Natural killer cell treated with Interleukin-12 subunit alpha and Interleukin-12 subunit beta and Interleukin-15 and Interleukin-18, amount 100 ng/mL, for 72 hours (primary cell): ENCODE measurements at regions not wholly inside any gene's neighbourhood (a gene's known extent, or its start where the extent isn't known, plus 50 kb on each side); places are given as distances from the start of the nearest gene placed in this dataset.

Experiments used
- ATAC-seq, 2 donors: fragments of 150-1000 bp; cut with Tn5 transposase in 1 of 2; sonication (Bioruptor Pico), chemical (Tn5 transposase) in 1 of 2; 2 replicates each; pipeline ENCODE4 v1.10.0; 2021
- DNase-seq: peaks from one replicate; pipeline ENCODE4 v3.0.0; 2022; ENCODE audit warnings: low spot score
- H3K27ac Mint-ChIP-seq, 2 donors: 1 replicate in 1 of 2; 2 replicates in 1 of 2; pipeline ENCODE4 v1.8.0; 2022; ENCODE audit warnings: mixed read lengths in 2 of 2, mild to moderate bottlenecking in 1 of 2, moderate library complexity in 1 of 2
- H3K27me3 Mint-ChIP-seq, 2 donors: 1 replicate in 1 of 2; 2 replicates in 1 of 2; pipeline ENCODE4 v1.8.0; 2022; ENCODE audit warnings: mixed read lengths in 2 of 2
- H3K36me3 Mint-ChIP-seq: one replicate; pipeline ENCODE4 v1.8.0; 2022; ENCODE audit warnings: mixed read lengths
- H3K4me1 Mint-ChIP-seq, 2 donors: 1 replicate in 1 of 2; 2 replicates in 1 of 2; pipeline ENCODE4 v1.8.0; 2022; ENCODE audit warnings: low read depth in 2 of 2, mixed read lengths in 2 of 2, mild to moderate bottlenecking in 1 of 2
- H3K4me3 Mint-ChIP-seq: one replicate; pipeline ENCODE4 v1.8.0; 2022; ENCODE audit warnings: mixed read lengths
- H3K9me3 Mint-ChIP-seq: 2 replicates; pipeline ENCODE4 v1.8.0; 2022; ENCODE audit warnings: mixed read lengths

DNA sequence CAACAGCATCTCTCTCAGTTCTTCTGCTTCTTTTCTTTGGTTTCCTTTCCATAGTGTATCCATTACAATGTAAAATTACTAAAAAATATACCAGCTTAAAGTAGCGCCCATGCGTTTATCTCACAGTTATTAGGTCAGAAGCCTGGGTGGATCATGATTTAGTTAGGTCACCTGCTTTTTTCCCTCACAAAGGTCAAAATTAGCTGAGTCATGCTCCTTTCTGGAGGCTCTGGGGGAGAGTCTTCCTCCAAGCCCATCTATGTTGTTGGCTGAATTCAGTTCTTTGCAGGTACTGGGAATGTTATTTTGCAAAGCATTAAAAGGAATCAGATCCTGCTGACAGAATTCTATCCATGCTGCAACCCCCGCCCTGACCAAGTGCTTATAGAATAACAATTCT, 101.6 kb upstream of the TMEM132C start:
- H3K4me3 Mint-ChIP-seq, result no peak overlapping the region
- H3K27ac Mint-ChIP-seq, result no peak overlapping the region
- no peaks in the 10 kb centered on the region for H3K4me1 Mint-ChIP-seq
- no peak for ATAC-seq
- DNase-seq, result no peak
- peaks cover 7% of the 10 kb centered on the region for H3K9me3 Mint-ChIP-seq
- no peaks in the 10 kb centered on the region for H3K36me3 Mint-ChIP-seq
- peaks cover 7 to 8% of the 10 kb centered on the region in 2 donors for H3K27me3 Mint-ChIP-seq

DNA sequence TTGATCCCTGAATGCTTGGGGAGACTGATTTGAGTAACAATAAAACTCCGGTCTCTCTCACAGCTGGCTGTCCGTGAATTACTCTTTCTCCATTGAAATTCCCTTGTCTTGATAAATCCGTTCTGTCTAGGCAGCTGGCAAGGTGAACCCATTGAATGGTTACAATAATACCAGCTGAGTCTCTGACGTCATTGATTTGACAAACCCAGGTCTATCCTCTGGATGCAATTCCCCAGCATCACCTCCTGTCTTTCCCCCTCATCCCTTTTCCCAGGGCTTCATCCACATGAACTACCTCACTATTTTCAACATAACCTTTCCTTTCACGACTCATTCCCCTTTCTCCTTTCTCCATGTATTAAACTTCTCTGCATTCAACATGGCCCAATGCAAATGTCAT, 98.7 kb upstream of the TMEM132C start:
- Mint-ChIP-seq H3K4me1 (no peaks in the 10 kb centered on the region), H3K9me3 (peaks cover 7% of the 10 kb centered on the region), H3K36me3 (no peaks in the 10 kb centered on the region), H3K27ac (no peak overlapping the region), H3K27me3 (peaks cover 8% of the 10 kb centered on the region in 2 donors), H3K4me3 (no peak overlapping the region)
- DNase-seq (no peak), ATAC-seq (no peak)

DNA sequence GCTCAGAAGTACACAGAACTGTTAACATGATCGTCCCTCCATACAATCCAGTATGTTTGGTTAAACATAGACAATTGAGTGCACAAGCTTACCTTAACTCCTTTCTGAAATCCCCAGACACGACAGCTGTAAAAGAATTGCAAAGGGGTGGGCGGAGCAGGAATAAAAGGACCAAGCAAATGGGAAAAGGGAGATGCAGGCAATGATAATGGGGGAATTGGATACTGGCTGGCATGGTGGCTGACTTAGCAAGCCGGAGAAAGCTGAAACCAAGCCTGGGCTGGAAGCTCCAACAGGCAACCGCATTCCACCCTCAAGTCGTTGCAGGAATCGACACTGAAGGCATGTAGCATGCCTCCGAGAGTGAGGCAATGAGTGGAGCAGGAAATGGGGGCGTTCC, 96.8 kb upstream of the TMEM132C start:
- no peak overlapping the region for H3K27ac Mint-ChIP-seq
- DNase-seq, result no peak
- H3K4me1 Mint-ChIP-seq, result no peaks in the 10 kb centered on the region
- H3K36me3 Mint-ChIP-seq, result no peaks in the 10 kb centered on the region
- no peak overlapping the region for H3K4me3 Mint-ChIP-seq
- peaks cover 8% of the 10 kb centered on the region in 2 donors for H3K27me3 Mint-ChIP-seq
- no peak for ATAC-seq
- peaks cover 7% of the 10 kb centered on the region for H3K9me3 Mint-ChIP-seq

DNA sequence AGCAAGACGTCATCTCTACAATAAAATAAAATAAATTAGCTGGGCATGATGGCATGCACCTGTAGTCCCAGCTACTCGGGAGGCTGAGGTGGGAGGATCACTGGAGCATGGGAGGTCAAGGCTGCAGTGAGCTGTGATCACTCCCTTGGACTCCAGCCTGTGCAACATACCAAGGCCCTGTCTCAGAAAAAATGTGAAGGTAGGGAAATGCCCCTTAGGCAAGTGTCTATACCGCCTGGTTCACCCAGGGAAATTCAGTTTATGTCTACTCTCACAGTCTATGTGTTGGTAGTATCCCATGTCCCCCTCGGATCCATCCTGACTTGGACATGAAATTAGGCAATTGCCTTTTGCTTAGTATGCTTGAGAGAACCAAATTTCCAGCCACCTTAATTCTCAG, 88.4 kb upstream of the TMEM132C start:
- no peaks in the 10 kb centered on the region for H3K4me1 Mint-ChIP-seq
- peaks cover 3 to 9% of the 10 kb centered on the region in 2 donors for H3K27me3 Mint-ChIP-seq
- H3K36me3 Mint-ChIP-seq, result no peaks in the 10 kb centered on the region
- no peak overlapping the region for H3K27ac Mint-ChIP-seq
- peaks cover 9% of the 10 kb centered on the region for H3K9me3 Mint-ChIP-seq
- no peak overlapping the region for H3K4me3 Mint-ChIP-seq
- ATAC-seq (no peak), DNase-seq (no peak)

DNA sequence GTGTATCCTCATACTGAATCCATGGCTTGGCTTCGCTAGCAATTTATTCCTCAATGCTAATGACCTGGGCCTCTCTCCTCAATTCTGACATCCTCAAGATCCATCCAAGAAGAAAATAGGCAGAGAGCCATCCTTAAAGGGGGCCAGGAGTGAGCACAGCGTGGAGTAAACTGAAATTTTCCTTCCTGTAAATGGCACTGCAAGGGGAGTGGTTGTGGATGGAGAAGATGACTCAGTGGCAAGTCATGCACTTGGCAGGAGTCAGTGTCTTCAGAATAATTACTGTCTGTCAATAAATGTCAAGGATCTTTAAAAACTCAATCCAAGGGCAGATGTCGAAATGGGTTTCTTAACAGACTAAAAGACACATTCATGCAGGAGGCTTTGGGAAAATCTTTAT, 88.0 kb upstream of the TMEM132C start:
- no peak overlapping the region for H3K4me3 Mint-ChIP-seq
- H3K36me3 Mint-ChIP-seq, result no peaks in the 10 kb centered on the region
- peaks cover 3 to 9% of the 10 kb centered on the region in 2 donors for H3K27me3 Mint-ChIP-seq
- DNase-seq (no peak), ATAC-seq (no peak)
- peaks cover 9% of the 10 kb centered on the region for H3K9me3 Mint-ChIP-seq
- no peak overlapping the region for H3K27ac Mint-ChIP-seq
- no peaks in the 10 kb centered on the region for H3K4me1 Mint-ChIP-seq

DNA sequence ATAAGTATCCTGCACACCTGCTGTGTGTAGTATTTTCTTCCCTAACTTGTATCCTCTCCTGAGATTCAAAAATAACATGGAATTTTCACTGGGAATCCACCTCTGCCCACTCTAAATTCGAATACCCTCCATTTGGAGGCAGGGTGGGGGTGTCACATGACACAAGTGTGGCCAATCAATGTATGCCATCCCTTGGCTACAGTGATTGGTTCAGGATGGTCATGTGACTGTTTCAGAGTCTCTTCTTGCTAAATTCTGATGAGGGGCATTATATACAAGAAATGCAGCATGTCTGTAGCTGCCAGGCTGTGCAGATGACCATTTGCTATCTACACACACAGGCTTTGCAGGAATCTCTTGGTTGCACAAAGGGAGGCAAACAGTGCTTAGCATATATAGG, 86.8 kb upstream of the TMEM132C start:
- no peaks in the 10 kb centered on the region for H3K36me3 Mint-ChIP-seq
- no peak overlapping the region for H3K4me3 Mint-ChIP-seq
- H3K27ac Mint-ChIP-seq, result no peak overlapping the region
- peaks cover 9% of the 10 kb centered on the region for H3K9me3 Mint-ChIP-seq
- peaks cover 3 to 9% of the 10 kb centered on the region in 2 donors for H3K27me3 Mint-ChIP-seq
- DNase-seq, result no peak
- no peak for ATAC-seq
- H3K4me1 Mint-ChIP-seq, result no peaks in the 10 kb centered on the region

DNA sequence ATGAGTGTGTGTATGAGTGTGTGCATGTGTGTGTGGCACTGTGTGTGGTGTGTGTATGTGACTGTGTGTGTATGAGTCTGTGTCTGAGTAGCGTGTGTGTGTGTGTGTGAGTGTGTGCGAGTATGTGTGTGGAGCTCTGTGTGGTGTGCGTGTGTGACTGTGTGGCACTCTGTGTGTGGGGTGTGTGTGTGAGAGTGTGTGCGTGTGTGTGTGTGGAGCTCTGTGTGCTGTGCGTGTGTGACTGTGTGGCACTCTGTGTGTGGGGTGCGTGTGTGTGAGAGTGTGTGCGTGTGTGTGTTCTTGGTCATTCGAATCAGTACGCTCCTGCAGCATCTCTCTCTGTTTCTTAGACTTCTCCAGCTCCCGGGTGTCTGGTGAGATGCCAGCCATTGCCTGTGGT, 76.9 kb upstream of the TMEM132C start:
- ATAC-seq, result no peak
- H3K4me1 Mint-ChIP-seq, result no peaks in the 10 kb centered on the region

DNA sequence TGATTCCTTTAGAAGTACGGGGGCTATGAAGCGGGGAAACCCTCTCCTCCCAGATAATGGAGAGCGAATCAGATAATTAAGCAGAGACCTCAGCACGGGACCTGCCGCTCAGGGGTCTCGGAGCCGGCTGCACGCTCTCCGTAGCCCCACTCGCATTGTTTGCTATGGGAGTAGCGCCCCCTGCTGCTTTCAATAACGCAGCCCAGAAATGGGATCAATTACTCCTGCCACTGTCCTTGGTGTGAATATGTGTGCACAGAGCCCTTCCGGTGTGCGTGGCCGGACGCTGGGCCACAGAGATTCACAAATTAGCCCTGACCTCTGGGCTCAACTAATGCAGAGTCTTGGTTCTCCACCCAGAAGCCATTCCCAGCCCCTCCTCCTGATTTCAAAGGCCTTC, 76.4 kb upstream of the TMEM132C start:
- peaks cover 3% of the 10 kb centered on the region for H3K9me3 Mint-ChIP-seq
- no peak overlapping the region for H3K27ac Mint-ChIP-seq
- H3K4me1 Mint-ChIP-seq, result no peaks in the 10 kb centered on the region
- ATAC-seq, result no peak
- H3K36me3 Mint-ChIP-seq, result no peaks in the 10 kb centered on the region
- DNase-seq, result no peak
- H3K4me3 Mint-ChIP-seq, result no peak overlapping the region
- H3K27me3 Mint-ChIP-seq, result no peaks in the 10 kb centered on the region

More for the DNA sequence above, 76.9 kb upstream of the TMEM132C start:
- DNase-seq, result no peak
- Mint-ChIP-seq H3K27ac (no peak overlapping the region), H3K4me3 (no peak overlapping the region), H3K9me3 (peaks cover 3% of the 10 kb centered on the region), H3K27me3 (no peaks in the 10 kb centered on the region), H3K36me3 (no peaks in the 10 kb centered on the region)

DNA sequence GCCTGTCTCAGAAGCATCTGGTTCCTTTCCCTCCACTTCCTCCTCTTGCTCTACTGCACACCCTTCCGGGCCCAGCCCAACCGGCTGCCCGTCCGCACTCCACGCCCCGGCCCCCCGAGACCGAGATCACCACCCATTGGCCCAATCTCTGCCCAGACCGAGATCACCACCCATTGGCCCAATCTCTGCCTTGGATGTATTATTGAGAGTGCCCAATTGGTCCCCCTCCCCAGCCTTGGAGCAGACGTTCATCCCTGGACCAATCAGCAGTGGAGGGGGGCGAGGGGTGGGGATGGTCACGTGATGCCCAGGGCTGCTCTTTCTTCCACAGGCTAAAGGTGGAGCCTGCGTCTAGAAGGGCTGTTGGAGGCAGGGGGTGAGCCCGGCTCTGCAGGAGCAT, 75.6 kb upstream of the TMEM132C start:
- H3K4me3 Mint-ChIP-seq, result no peak overlapping the region
- no peaks in the 10 kb centered on the region for H3K27me3 Mint-ChIP-seq
- peak in 1 of 2 donors; percentile 47 for ATAC-seq

DNA sequence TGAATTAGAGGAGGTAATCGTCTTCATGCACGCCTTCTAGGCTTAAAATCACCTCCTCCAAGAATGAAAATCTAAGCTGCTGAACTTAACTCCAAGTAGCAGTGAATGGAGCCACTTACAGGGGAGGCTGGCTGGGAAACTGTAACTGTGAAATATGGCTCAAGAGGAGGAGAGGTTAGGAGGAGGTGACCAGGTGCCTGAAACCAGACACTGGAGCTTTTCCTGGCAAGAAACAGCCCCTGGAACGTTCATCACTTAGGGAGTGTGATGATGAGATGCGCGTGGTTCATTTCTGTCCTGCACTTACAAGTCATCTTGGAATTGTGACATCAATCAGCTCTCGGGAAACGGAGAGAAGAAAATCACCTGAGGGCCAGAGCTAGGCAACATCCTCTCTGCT, 62.3 kb upstream of the TMEM132C start:
- Mint-ChIP-seq H3K27ac (no peak overlapping the region), H3K9me3 (no peaks in the 10 kb centered on the region), H3K36me3 (peaks cover 5% of the 10 kb centered on the region), H3K4me1 (no peaks in the 10 kb centered on the region), H3K27me3 (peaks cover 0 to 5% of the 10 kb centered on the region in 2 donors), H3K4me3 (no peak overlapping the region)
- ATAC-seq (no peak), DNase-seq (no peak)

More for the DNA sequence above, 75.6 kb upstream of the TMEM132C start:
- DNase-seq, result no peak
- Mint-ChIP-seq H3K4me1 (no peaks in the 10 kb centered on the region), H3K9me3 (peaks cover 3% of the 10 kb centered on the region), H3K36me3 (no peaks in the 10 kb centered on the region), H3K27ac (no peak overlapping the region)

DNA sequence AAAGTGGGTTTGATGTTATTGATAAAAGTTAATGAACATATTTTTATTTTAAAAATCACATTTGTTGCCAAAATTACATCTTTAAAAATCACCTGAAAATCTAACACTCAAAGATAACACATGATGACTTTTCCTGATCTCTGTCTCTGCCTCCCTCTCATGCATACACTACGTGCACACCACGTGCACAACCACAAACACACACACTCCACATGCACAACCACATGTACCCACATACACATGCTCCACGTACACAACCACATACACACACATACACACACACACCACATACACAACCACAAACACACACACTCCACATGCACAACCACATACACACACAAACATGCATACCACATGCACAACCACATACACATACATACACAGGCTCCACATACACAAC, 61.8 kb upstream of the TMEM132C start:
- DNase-seq (no peak), ATAC-seq (no peak)
- Mint-ChIP-seq H3K9me3 (no peaks in the 10 kb centered on the region), H3K36me3 (peaks cover 5% of the 10 kb centered on the region), H3K27me3 (peaks cover 0 to under 1% of the 10 kb centered on the region in 2 donors), H3K27ac (no peak overlapping the region), H3K4me1 (no peaks in the 10 kb centered on the region), H3K4me3 (no peak overlapping the region)

DNA sequence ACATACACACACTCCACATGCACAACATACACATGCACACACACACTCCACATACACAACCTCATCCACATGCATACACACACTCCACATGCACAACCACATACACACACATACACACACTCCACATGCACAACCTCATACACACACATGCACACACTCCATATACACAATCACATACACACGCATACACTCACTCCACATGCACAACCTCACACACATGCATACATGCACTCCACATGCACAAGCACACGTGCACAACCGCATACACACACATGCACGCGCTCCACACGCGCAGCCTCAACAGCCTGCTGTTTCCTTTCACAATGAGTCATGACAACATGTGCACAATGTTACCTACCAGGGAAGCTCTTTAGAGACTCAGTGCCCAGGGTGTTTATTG, 61.2 kb upstream of the TMEM132C start:
- H3K27ac Mint-ChIP-seq, result no peak overlapping the region
- H3K4me3 Mint-ChIP-seq, result no peak overlapping the region
- no peaks in the 10 kb centered on the region for H3K4me1 Mint-ChIP-seq
- H3K36me3 Mint-ChIP-seq, result peaks cover 2% of the 10 kb centered on the region
- H3K27me3 Mint-ChIP-seq, result no peaks in the 10 kb centered on the region
- no peak for DNase-seq
- H3K9me3 Mint-ChIP-seq, result no peaks in the 10 kb centered on the region
- peak in 1 of 2 donors; percentile 38 for ATAC-seq
